ENCODE measurements at regions not wholly inside any gene's neighbourhood (a gene's known extent, or its start where the extent isn't known, plus 50 kb on each side); places are given as distances from the start of the nearest gene placed in this dataset.

GRCh38 chr6:37560737-37561103 is 61.0 kb upstream of the CCDC167 start:
- WGBS, 2 experiments (ENCODE audit: extremely low coverage in 2 of 2, insufficient read length in 1 of 2) = no CpG with 5 or more reads among the region's 3 CpGs
- ATAC-seq (ENCODE audit: low read depth) = no peak
- in situ Hi-C loops (cut with MboI; ENCODE audit: low sequenced_read_pairs) = no loop called here

More at GRCh38 chr6:37560737-37561103, 61.0 kb upstream of the CCDC167 start:
- peaks cover 3% of the 10 kb centered on the region for H3K9me3 ChIP-seq (ENCODE audit: control insufficient read depth, insufficient read depth, low read length)
- peak overlapping the region; percentile 62 for H2AFZ ChIP-seq (replicated peaks; ENCODE audit: low read length, poor library complexity)
- no peaks in the 10 kb centered on the region for H3K9me1 ChIP-seq (ENCODE audit: insufficient read depth, low read length)
- no peak for DNase-seq
- intact Hi-C loops (cut with micrococcal nuclease) (no loop called here), dilution Hi-C loops (cut with HindIII; ENCODE audit: low sequenced_read_pairs, unreplicated experiment) (no loop called here)
- no peaks in the 10 kb centered on the region for H4K20me1 ChIP-seq (ENCODE audit: insufficient read depth, low read length)
- no peak overlapping the region for H3K9ac ChIP-seq (ENCODE audit: low read depth, low read length)
- H3K79me1 ChIP-seq (ENCODE audit: low read depth in 1 of 2, low read length in 2 of 2) = no peaks in the 10 kb centered on the region
- TF ChIP-seq MAZ (IDR thresholded peaks at IDR 0.05; ENCODE audit: borderline replicate concordance, low read depth, low read length) = no peak
- TF ChIP-seq RFX5 (IDR thresholded peaks at IDR 0.05; ENCODE audit: low read depth, low read length) = no peak
- no peak for TF ChIP-seq USF2 (IDR thresholded peaks at IDR 0.05; ENCODE audit: low read depth, low read length)
- H3K14ac ChIP-seq (replicated peaks; ENCODE audit: low read depth, low read length) = no peak overlapping the region
- no peak overlapping the region for H3K23ac ChIP-seq (ENCODE audit: low read depth, low read length)
- no peak overlapping the region for H3K27ac ChIP-seq (ENCODE audit: insufficient read depth, low read length)
- no peak overlapping the region for H4K8ac ChIP-seq (ENCODE audit: low read depth in 2 of 2, low read length in 2 of 2)
- BruUV-seq (replicated peaks) = no TSS peak
- H2BK15ac ChIP-seq (ENCODE audit: low read depth, low read length) = no peak overlapping the region
- no peak overlapping the region for H3K56ac ChIP-seq (ENCODE audit: extremely low read depth, insufficient read depth, low read length)
- ChIA-PET POLR2A (ENCODE audit: unreplicated experiment) (no interaction called here), CTCF (interaction anchor here (1.0 kb wide), 1 partner anchor 22 kb away, joined by 3 read pairs; no protein-coding TSS in a partner anchor)
- H2AK5ac ChIP-seq (ENCODE audit: low read depth, low read length) = no peak overlapping the region
- no peak overlapping the region for H3K4ac ChIP-seq (ENCODE audit: low read depth, low read length)
- no peak overlapping the region for H2AK9ac ChIP-seq (replicated peaks; ENCODE audit: low read depth, low read length, poor library complexity)
- no peak overlapping the region for H3K4me3 ChIP-seq (ENCODE audit: insufficient read depth, low read depth, low read length)
- H2BK5ac ChIP-seq (ENCODE audit: low read depth, low read length, poor library complexity, severe bottlenecking) = no peak overlapping the region
- H4K5ac ChIP-seq (ENCODE audit: low read depth, low read length) = no peak overlapping the region
- no peak overlapping the region for H3K18ac ChIP-seq (ENCODE audit: low read depth, low read length)
- H2BK120ac ChIP-seq (ENCODE audit: low read depth, low read length) = no peak overlapping the region
- H3K27me3 ChIP-seq (ENCODE audit: control insufficient read depth, insufficient read depth, low read length) = peaks cover 33% of the 10 kb centered on the region
- H3K4me2 ChIP-seq (ENCODE audit: low read depth, low read length) = no peak overlapping the region
- H4K91ac ChIP-seq (ENCODE audit: insufficient read depth, low read depth, low read length) = no peak overlapping the region
- no peaks in the 10 kb centered on the region for H3K36me3 ChIP-seq (ENCODE audit: control insufficient read depth, insufficient read depth, low read length)
- H3K4me1 ChIP-seq (ENCODE audit: control insufficient read depth, insufficient read depth, low read length) = peaks cover 3% of the 10 kb centered on the region; the same call in 1 of the 2 replicates
- no peak overlapping the region for H2BK20ac ChIP-seq (ENCODE audit: low read depth, low read length)
